Liver (tissue), 8 donors: ENCODE measurements at regions not wholly inside any gene's neighbourhood (a gene's known extent, or its start where the extent isn't known, plus 50 kb on each side); places are given as distances from the start of the nearest gene placed in this dataset.

ENCODE experiments used
- DNase-seq: peaks from one replicate; pipeline ENCODE4 v3.0.0-alpha.2; 2017; ENCODE audit warnings: low spot score
- H3K27ac ChIP-seq, 2 donors: one replicate each; pipeline ENCODE4 v1.7.0; 2013; ENCODE audit warnings: inconsistent platforms in 2 of 2, low read length in 2 of 2, control low read depth in 1 of 2, low read depth in 1 of 2, mild to moderate bottlenecking in 1 of 2
- H3K27me3 ChIP-seq, 4 donors: one replicate each; pipeline versions ENCODE4 v1.6.1 to v1.7.0; 2013; ENCODE audit warnings: low read length in 3 of 4, inconsistent platforms in 1 of 4, mild to moderate bottlenecking in 1 of 4, moderate library complexity in 1 of 4; ENCODE audit not compliant: control insufficient read depth in 4 of 4, insufficient read depth in 4 of 4
- H3K36me3 ChIP-seq, 4 donors: one replicate each; pipeline versions ENCODE4 v1.6.1 to v1.7.0; 2013; ENCODE audit warnings: low read length in 3 of 4, mild to moderate bottlenecking in 3 of 4, low read depth in 1 of 4, moderate library complexity in 1 of 4; ENCODE audit not compliant: control insufficient read depth in 4 of 4, insufficient read depth in 3 of 4
- H3K4me1 ChIP-seq, 4 donors: one replicate each; pipeline versions ENCODE4 v1.6.1 to v1.7.0; 2013; ENCODE audit warnings: low read length in 3 of 4, mild to moderate bottlenecking in 3 of 4, moderate library complexity in 1 of 4; ENCODE audit not compliant: control insufficient read depth in 4 of 4, insufficient read depth in 4 of 4
- H3K4me3 ChIP-seq, 3 donors: one replicate each; pipeline versions ENCODE4 v1.6.1 to v1.7.0; 2013; ENCODE audit warnings: low read length in 3 of 3, control low read depth in 1 of 3, low read depth in 1 of 3, mild to moderate bottlenecking in 1 of 3
- H3K9ac ChIP-seq, 2 donors: one replicate each; pipeline ENCODE4 v1.7.0; 2013; ENCODE audit warnings: low read length in 2 of 2, mild to moderate bottlenecking in 2 of 2, moderate library complexity in 2 of 2, control low read depth in 1 of 2, low read depth in 1 of 2
- H3K9me3 ChIP-seq, 4 donors: one replicate each; pipeline versions ENCODE4 v1.6.1 to v1.7.0; 2013; ENCODE audit warnings: low read length in 3 of 4; ENCODE audit not compliant: control insufficient read depth in 4 of 4
- EGR1 ChIP-seq, 2 donors: IDR thresholded peaks; 2 replicates each; pipeline ENCODE4 v1.6.1; 2016 to 2018; ENCODE audit warnings: antibody characterized with exemption in 2 of 2, low read depth in 2 of 2
- FOXA1 ChIP-seq: IDR thresholded peaks from 2 replicates; pipeline ENCODE4 v1.6.1; 2016; ENCODE audit warnings: antibody characterized with exemption
- GABPA ChIP-seq, 2 donors: IDR thresholded peaks in 1 of 2; conservative IDR thresholded peaks in 1 of 2; 2 replicates each; pipeline ENCODE4 v1.6.1; 2016; ENCODE audit warnings: antibody characterized with exemption in 2 of 2, mild to moderate bottlenecking in 1 of 2, moderate library complexity in 1 of 2
- HNF4A ChIP-seq, 2 donors: conservative IDR thresholded peaks; 2 replicates each; pipeline ENCODE4 v1.6.1; 2016; ENCODE audit warnings: antibody characterized with exemption in 2 of 2, mild to moderate bottlenecking in 2 of 2
- HNF4G ChIP-seq: IDR thresholded peaks from 2 replicates; pipeline ENCODE4 v1.6.1; 2016; ENCODE audit warnings: antibody characterized with exemption
- JUND ChIP-seq, 2 donors: IDR thresholded peaks; 2 replicates each; pipeline ENCODE4 v1.6.1; 2016; ENCODE audit warnings: antibody characterized with exemption in 2 of 2
- NR2F2 ChIP-seq: IDR thresholded peaks from 2 replicates; pipeline ENCODE4 v1.6.1; 2016; ENCODE audit warnings: antibody characterized with exemption
- RAD21 ChIP-seq, 2 donors: IDR thresholded peaks; 2 replicates each; pipeline ENCODE4 v1.6.1; 2016; ENCODE audit warnings: antibody characterized with exemption in 2 of 2, mild to moderate bottlenecking in 2 of 2
- RXRA ChIP-seq, 2 donors: IDR thresholded peaks; 2 replicates each; pipeline ENCODE4 v1.6.1; 2017 to 2018; ENCODE audit warnings: antibody characterized with exemption in 2 of 2, mild to moderate bottlenecking in 1 of 2
- SP1 ChIP-seq: IDR thresholded peaks from 2 replicates; pipeline ENCODE4 v1.6.1; 2018; ENCODE audit warnings: antibody characterized with exemption, mild to moderate bottlenecking
- TAF1 ChIP-seq: conservative IDR thresholded peaks from 2 replicates; pipeline ENCODE4 v1.6.1; 2016; ENCODE audit warnings: antibody characterized with exemption, mild to moderate bottlenecking
- WGBS: extraction: QIAGEN DNeasy Blood & Tissue Kit; methylation state at CpG from one replicate; pipeline ENCODE4 v1.1.7; 2013; 5-methylcytosine and 5-hydroxymethylcytosine counted together
- TF ChIP-seq, protein P1 (sequence below): IDR thresholded peaks from 2 replicates; pipeline ENCODE4 v1.6.1; 2016; ENCODE audit warnings: antibody characterized with exemption, mild to moderate bottlenecking
- TF ChIP-seq, protein P2 (sequence below): IDR thresholded peaks from 2 replicates; pipeline ENCODE4 v1.6.1; 2016; ENCODE audit warnings: antibody characterized with exemption
- TF ChIP-seq, protein P3 (sequence below): IDR thresholded peaks from 2 replicates; pipeline ENCODE4 v1.6.1; 2016; ENCODE audit warnings: antibody characterized with exemption
- TF ChIP-seq, protein P4 (sequence below): IDR thresholded peaks from 2 replicates; pipeline ENCODE4 v1.6.1; 2016; ENCODE audit warnings: antibody characterized with exemption
- TF ChIP-seq, protein P5 (sequence below): fragments of 150-350 bp; IDR thresholded peaks from 2 replicates; pipeline ENCODE4 v1.5.1; 2017; ENCODE audit warnings: improper control_type of control experiment, low read depth, low read length; ENCODE audit not compliant: missing input control
- donor health status: healthy.
- donor health status: healthy.
- donor health status: healthy.
- donor health status: healthy.
- donor health status: healthy.

DNA sequence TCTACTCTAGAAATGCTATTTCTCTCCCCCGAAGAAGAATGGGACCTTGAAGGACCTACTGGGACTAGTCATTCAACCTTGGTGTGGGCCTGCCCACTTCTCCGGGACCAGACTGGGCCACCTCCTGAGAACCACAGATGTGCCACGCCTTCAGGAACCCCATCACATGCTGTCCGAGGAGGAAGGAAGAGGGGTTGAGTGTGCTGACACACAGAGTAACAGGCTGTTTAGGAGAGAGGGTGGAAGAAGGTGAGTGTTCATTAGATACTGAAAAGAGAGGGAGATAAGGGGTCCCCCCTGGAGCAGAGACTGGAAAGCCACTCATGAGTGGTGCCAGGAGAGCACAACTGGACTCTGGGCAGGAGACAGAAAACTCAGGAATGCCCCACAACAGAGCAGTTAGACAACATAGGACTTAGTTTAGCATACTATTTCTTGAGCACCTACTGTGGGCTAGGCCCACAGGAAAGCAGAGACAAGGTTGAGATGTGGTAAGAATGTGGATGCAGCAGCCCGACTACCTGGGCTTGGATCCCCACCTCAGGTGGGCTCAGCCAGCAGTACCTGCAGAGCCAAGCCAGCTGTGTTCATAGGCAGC lies 286.4 kb upstream of the NCKAP5 start:
- Histone ChIP-seq H3K36me3 (no peaks in the 10 kb centered on the region), H3K27ac (no peak overlapping the region), H3K9me3 (no peaks in the 10 kb centered on the region), H3K4me1 (no peaks in the 10 kb centered on the region), H3K27me3 (no peaks in the 10 kb centered on the region), H3K4me3 (no peak overlapping the region), H3K9ac (no peak overlapping the region)
- no peak for DNase-seq
- TF ChIP-seq RXRA (IDR thresholded peaks at IDR 0.05) (no peak), EGR1 (IDR thresholded peaks at IDR 0.05; ENCODE audit: low read depth in 2 of 2) (no peak), FOXA1 (no peak), NR2F2 (no peak), GABPA (IDR thresholded peaks at IDR 0.05 in 1 of 2, conservative IDR thresholded peaks at IDR 0.05 in 1 of 2) (no peak), RAD21 (IDR thresholded peaks at IDR 0.05) (no peak), HNF4G (no peak), TAF1 (no peak), JUND (IDR thresholded peaks at IDR 0.05) (no peak), SP1 (no peak), HNF4A (conservative IDR thresholded peaks at IDR 0.05) (no peak)
- TF ChIP-seq, protein P1, sequence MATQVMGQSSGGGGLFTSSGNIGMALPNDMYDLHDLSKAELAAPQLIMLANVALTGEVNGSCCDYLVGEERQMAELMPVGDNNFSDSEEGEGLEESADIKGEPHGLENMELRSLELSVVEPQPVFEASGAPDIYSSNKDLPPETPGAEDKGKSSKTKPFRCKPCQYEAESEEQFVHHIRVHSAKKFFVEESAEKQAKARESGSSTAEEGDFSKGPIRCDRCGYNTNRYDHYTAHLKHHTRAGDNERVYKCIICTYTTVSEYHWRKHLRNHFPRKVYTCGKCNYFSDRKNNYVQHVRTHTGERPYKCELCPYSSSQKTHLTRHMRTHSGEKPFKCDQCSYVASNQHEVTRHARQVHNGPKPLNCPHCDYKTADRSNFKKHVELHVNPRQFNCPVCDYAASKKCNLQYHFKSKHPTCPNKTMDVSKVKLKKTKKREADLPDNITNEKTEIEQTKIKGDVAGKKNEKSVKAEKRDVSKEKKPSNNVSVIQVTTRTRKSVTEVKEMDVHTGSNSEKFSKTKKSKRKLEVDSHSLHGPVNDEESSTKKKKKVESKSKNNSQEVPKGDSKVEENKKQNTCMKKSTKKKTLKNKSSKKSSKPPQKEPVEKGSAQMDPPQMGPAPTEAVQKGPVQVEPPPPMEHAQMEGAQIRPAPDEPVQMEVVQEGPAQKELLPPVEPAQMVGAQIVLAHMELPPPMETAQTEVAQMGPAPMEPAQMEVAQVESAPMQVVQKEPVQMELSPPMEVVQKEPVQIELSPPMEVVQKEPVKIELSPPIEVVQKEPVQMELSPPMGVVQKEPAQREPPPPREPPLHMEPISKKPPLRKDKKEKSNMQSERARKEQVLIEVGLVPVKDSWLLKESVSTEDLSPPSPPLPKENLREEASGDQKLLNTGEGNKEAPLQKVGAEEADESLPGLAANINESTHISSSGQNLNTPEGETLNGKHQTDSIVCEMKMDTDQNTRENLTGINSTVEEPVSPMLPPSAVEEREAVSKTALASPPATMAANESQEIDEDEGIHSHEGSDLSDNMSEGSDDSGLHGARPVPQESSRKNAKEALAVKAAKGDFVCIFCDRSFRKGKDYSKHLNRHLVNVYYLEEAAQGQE = no peak
- TF ChIP-seq, protein P2, sequence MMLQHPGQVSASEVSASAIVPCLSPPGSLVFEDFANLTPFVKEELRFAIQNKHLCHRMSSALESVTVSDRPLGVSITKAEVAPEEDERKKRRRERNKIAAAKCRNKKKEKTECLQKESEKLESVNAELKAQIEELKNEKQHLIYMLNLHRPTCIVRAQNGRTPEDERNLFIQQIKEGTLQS = no peak
- TF ChIP-seq, protein P3, sequence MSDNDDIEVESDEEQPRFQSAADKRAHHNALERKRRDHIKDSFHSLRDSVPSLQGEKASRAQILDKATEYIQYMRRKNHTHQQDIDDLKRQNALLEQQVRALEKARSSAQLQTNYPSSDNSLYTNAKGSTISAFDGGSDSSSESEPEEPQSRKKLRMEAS = no peak
- TF ChIP-seq, protein P4, sequence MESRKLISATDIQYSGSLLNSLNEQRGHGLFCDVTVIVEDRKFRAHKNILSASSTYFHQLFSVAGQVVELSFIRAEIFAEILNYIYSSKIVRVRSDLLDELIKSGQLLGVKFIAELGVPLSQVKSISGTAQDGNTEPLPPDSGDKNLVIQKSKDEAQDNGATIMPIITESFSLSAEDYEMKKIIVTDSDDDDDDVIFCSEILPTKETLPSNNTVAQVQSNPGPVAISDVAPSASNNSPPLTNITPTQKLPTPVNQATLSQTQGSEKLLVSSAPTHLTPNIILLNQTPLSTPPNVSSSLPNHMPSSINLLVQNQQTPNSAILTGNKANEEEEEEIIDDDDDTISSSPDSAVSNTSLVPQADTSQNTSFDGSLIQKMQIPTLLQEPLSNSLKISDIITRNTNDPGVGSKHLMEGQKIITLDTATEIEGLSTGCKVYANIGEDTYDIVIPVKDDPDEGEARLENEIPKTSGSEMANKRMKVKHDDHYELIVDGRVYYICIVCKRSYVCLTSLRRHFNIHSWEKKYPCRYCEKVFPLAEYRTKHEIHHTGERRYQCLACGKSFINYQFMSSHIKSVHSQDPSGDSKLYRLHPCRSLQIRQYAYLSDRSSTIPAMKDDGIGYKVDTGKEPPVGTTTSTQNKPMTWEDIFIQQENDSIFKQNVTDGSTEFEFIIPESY = no peak
- TF ChIP-seq, protein P5, sequence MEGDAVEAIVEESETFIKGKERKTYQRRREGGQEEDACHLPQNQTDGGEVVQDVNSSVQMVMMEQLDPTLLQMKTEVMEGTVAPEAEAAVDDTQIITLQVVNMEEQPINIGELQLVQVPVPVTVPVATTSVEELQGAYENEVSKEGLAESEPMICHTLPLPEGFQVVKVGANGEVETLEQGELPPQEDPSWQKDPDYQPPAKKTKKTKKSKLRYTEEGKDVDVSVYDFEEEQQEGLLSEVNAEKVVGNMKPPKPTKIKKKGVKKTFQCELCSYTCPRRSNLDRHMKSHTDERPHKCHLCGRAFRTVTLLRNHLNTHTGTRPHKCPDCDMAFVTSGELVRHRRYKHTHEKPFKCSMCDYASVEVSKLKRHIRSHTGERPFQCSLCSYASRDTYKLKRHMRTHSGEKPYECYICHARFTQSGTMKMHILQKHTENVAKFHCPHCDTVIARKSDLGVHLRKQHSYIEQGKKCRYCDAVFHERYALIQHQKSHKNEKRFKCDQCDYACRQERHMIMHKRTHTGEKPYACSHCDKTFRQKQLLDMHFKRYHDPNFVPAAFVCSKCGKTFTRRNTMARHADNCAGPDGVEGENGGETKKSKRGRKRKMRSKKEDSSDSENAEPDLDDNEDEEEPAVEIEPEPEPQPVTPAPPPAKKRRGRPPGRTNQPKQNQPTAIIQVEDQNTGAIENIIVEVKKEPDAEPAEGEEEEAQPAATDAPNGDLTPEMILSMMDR = no peak
- whole genome bisulfite sequencing = 87% methylated on average over 5 of the region's 5 CpGs

DNA sequence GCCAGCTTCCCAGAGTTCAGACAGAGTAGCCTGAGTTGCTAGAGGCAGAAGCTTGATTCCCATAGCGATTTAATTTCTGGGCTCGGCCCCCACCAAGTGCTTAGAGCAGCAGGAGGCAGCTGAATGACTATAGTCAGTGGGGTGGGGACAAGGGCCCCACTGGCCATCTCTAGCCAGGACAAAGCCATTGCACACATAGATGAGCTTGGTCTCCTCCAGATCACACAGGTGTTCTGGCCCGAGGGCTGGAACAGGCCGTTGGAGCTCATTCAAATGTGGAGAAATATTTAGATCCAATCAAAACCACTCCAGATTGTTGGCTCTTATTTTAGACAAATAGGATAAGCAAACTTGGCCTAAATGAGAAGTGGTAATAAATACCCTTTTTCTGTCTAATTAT lies 287.3 kb upstream of the NCKAP5 start:
- no peak overlapping the region for H3K4me3 ChIP-seq
- no peaks in the 10 kb centered on the region for H3K36me3 ChIP-seq
- TF ChIP-seq EGR1 (IDR thresholded peaks at IDR 0.05; ENCODE audit: low read depth in 2 of 2) (no peak), HNF4A (conservative IDR thresholded peaks at IDR 0.05) (no peak)
- no peaks in the 10 kb centered on the region for H3K27me3 ChIP-seq
- no peak overlapping the region for H3K9ac ChIP-seq
- H3K27ac ChIP-seq = no peak overlapping the region
- no peaks in the 10 kb centered on the region for H3K9me3 ChIP-seq
- H3K4me1 ChIP-seq = no peaks in the 10 kb centered on the region
- 83% methylated on average over 4 of the region's 4 CpGs for WGBS
- DNase-seq = no peak
